Dedifferentiated amniotic fluid mesenchymal stem cell (primary cell): ENCODE measurements at regions not wholly inside any gene's neighbourhood (a gene's known extent, or its start where the extent isn't known, plus 50 kb on each side); places are given as distances from the start of the nearest gene placed in this dataset.
"Not testable (repeated sequence)": the region's sequence is repeated elsewhere in the genome, so short reads cannot be mapped to it uniquely, and the experiment has no call there.

Source experiments
- DNase-seq: peaks from one replicate; pipeline ENCODE4 v3.0.0-alpha.2; 2016; ENCODE audit errors: extremely low spot score

DNA sequence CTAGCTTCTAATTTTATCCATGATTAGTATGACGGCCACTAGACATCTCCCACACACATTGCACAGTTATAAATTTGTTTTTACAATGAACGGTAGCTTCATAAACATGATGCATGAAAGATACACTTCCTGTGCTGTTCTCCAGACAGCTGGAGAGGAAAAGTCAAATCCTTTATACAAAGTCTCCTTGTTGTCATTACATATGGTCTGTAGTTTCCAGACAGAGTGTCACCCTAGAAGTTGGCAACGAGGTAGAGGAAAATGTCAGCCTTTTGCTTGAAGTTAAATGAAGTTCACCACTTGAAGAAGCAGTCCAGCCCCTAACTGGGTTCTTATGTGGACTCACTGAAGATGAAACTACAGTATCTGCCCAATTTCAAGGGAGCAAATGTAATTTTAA lies 253.0 kb upstream of the P2RY1 start:
- DNase-seq: no peak

DNA sequence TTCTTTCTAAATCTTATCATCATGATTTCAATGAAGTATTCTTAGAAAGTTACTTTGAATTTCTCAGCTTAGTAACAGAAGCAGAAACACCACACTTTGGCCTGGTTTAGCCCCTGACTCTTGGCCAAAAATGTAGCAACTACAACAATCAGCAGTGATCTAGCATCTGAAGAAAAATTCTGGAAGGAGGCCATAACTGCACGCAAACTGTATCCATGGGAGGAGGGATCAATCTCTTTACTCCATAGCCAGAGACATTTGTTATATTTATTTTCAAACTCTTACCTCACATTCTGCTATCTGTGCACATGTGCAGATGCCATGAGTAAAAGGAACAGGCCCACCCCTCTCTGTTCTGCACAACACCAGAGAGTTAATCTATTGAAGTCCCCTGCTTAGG lies 251.0 kb upstream of the P2RY1 start:
- no peak for DNase-seq

DNA sequence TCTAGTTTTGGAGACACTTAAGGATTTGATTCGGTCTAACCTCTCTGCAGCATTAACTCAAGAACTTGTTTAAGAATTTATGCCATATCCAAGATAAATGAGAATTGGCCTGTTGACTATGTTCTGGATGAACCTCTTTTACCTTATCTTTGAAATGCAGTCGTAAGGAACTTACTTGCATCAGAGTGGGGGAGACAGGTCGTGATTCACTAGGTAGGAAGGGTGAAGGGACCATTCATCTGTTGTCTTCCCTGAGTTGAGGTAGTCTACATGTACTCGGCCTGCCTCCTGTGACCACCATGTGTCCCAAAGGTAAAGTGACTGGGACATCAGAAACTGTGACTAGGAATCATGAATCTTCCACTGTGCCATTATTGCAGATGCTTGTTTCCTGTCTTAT lies 248.0 kb upstream of the P2RY1 start:
- DNase-seq: no peak

DNA sequence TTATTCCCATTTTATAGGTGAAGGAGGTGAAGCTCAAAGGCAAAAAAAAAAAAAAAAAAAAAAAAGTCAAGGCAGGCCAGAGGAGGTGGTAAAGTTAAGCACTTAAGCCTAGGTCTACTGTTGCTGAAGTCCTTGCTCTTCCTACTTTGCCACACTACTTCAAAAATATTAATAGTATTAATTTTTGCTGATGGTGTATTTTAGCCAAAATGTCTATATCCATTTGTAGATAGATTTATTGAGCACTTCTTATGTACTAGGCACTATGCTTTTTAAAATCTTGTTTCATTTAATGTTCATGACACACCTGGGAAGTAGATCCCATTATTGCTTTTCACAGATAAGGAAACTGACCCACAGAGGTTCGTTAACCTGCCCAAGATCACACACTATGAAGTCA lies 247.1 kb upstream of the P2RY1 start:
- no peak for DNase-seq

DNA sequence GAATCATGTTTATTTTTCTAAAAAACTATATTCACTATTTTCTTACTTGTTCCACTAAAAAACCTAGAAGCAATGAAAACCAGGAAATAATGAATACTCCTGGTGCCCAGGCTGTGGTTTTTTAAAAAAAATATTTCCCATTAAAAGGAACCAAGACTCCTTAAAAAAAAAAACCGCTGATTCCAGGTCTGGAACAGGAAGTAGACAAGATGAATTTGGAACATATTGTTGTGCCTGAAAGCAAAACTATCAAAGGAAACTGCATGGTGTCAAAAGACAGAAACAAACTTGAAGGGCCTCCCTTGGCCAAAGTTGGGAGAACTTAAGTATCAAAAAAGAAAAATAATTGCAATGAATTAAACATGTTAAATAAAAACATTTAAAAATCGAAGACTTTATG lies 245.3 kb upstream of the P2RY1 start:
- no peak for DNase-seq

DNA sequence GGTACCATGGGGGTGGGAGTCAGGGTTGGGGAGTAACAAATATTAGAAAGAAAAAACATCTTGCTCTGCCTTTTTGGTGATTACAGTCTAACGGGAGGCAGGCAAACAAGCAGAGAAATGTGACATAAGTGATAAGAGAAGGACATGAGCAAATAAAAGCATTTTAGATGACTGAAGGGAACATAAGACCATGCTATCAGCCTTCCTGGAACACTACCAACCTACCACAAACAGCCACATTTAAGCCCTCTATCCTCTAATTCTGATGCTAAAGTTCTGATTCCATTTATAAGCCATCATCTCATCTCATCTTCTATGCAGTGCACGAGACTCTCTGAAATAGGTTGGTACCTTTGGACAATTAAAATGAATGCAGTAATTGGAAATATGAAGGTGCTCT lies 243.4 kb upstream of the P2RY1 start:
- no peak for DNase-seq

DNA sequence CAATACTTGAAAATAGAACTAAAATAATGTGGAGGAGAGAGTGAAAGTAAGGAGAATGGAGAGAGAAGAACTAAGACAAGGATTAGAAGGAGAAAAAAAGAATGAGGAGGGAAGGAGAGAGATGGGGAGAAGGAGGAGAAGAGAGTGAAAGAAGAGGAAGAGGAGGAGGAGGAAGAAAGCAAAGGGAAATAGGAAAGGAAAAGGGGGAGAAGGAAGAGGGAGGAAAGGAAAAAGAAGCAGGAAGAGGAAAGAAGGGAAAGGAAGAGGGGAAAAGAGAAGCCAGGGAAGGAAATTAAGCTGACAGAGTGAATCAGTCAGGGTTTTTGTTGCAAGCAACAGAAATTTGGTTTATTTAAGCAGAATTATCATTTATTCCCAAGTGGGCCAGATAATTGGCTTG lies 241.7 kb upstream of the P2RY1 start:
- no peak for DNase-seq

DNA sequence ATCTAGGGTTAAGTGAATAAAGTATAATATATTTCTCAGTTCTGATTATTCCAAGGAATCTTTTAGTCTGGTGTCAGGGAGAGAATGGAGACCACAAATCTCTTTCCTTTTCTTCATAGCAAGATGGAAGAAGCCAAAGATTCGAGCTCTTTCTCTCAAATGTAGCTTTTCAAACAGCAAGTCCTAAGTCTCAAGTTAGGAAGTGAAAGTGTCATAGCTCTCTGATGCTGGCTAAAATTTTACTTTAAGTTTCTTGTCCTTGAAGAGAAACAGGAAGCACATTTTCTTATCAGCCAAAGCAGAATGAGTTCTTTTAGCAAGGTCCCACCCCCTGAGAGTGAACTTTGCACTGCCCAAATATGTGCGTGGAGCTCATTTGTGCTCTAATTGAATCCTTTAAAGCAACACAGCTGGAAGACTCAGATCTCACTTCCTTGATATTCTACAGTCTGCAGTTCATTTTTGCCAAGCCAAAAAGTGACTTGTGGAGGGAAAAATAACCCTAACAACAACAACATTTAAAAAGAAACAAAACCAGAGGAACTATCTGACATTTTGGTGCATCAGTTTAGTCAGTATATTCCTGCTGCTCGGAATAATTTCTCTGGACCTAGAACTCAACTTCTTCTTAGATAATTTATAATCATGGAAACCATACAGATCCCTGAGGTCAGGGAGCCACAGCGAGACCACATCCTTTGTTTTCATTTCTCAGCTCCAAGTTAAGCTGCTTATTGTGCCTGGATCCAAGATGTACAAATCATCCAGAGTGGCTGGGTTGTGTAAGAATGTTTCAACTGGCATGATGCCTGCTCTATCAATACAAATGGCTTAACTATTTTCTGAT lies 238.7 kb upstream of the P2RY1 start:
- DNase-seq: peak; percentile 17

DNA sequence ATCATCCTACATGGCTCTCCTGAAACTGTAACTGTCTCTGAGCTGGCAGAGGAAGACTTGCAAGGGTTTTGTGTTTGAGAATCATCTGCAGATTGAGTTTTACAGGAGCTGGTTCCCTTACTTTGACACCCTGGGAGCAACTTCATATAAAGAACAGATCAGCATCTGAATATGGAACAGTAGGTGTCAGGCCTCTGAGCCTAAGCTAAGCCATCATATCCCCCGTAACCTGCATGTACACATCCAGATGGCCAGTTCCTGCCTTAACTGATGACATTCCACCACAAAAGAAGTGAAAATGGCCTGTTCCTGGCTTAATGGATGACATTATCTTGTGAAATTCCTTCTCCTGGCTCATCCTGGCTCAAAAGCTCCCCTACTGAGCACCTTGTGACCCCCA lies 238.1 kb upstream of the P2RY1 start:
- DNase-seq: not testable (repeated sequence)

DNA sequence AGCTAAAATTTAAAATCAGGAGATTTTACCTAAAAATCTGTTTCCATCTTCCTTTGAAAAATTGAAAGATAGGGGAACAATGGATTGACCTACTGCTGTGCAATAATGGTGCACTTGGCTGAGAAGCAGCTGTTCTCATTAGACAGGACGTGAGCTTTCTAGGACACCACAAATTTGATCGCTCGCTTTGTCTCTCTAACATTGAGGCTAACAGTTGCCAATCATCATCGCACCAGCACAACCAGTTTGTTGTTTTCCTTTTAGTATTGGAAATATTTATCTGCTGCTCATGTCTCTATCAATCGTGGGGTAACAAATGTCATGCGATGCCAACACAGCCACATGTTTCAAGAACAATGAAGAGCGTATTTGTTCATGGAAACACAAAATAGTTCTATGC lies 228.8 kb upstream of the P2RY1 start:
- DNase-seq: no peak

DNA sequence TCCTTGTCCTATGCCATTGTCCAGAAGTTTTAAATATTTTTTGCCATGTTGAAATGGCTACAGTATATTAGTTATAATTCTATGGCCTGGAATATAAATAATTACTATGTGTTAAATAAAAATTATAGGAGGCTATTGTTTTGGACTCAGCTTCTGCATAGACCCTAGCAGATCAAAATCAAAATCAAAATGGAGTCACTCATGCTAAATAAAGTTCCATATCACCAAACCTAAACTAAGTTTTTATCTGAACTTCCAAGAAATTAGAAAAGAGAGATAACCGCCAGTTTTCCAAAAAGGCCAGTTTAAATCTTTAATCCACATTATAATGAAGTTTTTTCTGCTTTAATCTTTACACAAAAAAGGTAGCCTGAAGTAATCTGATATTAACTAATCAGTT lies 227.8 kb upstream of the P2RY1 start:
- DNase-seq: no peak

DNA sequence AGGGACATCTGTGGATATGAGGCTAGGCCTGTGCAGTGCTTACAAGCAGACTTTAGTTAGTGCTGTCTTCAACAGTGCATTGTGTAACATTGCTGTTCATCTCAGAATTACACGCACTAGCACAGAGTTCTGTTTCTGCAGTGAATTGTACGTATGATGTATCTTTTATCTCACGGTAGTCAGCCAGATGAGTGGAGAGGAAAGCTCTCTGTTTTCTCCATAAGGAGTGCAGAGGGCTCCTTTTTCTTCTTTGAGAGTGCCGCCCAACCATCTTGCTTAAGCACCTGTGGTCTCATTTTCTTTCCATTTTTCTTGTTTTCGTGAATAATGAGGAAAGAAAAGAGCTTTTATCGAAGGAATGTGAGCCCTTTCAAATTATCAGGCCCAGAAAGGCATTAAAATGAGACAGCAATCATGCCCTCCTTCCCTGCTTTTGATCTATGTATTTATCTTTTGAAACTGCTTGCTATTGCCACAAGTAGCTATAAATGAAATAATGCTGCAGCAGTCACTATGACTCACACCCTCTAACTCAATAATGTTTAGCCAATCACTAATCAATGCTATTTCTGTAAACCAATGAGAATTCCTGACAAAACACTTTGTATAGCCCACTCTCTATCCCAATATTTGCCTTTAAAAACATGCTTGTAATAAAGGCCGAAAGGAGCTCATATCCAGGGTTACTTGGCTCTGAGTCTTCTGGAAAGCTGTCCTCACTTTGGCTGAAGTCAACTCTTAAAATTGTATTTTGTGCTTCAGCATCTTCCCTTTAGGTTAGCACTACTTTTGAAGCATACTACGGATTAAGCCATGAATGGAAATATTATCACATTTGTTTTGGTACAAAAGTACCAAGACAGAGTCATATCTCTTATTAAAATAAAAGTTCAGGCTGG lies 226.0 kb upstream of the P2RY1 start:
- no peak for DNase-seq

DNA sequence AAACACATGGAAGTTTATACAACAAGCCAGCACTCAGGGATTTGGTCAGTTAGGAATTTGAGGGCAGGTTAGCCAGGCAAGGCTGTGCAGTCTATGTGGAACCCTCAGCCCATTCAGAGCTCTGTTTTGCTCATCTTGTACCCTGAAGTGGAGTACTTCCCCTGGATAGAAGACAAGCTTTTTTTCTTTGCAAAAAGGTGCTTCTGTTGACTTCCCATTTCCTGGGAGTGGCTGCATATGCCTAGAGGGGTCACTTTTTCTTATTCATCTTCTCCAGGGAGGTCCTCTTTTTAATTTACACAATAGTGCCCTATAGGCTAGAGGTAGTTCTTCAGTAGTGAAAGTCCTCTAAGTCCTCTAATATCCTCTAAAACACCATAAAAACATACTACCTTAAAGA lies 225.0 kb upstream of the P2RY1 start:
- DNase-seq: no peak

DNA sequence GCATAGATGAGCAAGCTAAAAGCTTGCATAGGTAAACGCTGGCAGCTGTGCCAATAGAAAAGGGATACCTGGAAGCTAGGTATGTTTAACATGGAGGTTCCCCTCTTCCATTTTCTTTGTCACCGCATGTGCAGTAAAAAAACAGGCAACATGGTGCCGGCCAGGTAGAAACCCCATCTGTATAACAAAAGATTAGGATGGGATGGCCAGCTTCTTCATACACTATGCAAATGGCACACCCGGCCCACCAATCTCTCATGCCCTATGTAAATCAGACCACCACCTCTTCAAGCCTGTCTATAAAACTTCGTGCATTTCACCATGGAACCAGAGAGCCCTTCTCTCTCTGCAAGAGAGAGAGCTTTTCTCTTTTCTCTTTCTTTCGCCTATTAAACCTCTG lies 224.3 kb upstream of the P2RY1 start:
- DNase-seq: no peak

DNA sequence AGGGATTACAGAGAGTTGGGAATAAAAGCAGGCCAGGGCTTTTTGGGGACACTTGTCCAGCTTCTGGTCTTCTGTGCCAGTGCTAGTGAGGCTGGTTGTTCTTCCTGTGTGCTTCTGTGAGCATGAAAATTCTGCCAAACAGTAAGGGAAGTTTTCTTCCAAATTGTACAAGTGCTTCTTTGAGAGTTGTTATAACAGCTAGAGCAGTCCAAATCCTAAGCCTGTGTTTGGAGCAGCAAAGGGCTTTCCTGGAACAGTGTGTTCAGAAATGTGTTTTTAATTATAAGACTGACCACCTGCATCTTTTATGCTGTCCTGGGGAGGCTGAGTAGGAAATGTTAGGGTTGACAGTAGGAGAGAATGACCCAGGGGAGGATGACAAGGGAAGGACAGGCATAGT lies 223.0 kb upstream of the P2RY1 start:
- DNase-seq: no peak

DNA sequence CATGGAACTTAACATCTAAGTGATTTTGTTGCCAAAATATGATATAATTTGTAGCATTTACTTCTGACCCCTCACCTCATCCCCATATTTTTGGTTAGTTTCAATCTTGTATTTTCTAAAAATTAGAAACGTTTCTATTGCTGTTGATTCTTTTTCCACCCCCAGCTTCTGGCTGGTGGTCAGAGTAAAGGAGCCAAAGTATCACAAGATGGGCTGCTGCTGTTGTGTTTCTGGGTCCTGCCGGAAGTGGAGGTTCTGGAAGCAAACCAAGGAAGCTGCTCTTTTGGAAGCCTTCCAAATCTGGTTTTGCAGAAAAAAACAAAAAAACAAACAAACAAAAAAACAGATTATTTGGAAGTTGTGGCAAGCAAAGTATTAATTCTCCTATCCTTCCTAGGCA lies 221.1 kb upstream of the P2RY1 start:
- DNase-seq: no peak

DNA sequence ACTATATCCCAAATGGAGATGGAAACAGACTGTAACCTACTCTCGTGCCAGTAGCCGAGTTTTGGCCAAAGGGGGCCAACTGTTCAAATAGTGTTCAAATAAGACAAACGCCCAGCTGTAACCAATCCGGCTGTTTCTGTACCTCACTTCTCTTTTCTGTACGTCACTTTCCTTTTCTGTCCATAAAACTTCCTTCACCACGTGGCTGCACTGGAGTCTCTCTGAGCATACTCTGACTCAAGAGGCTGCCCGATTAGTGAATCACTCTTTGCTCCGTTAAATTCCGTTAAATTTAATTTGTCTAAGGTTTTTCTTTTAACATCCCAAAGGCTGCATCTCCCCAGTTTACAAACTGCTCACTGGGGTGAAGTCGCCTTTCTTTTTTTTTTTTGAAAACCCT lies 219.2 kb upstream of the P2RY1 start:
- DNase-seq: no peak

DNA sequence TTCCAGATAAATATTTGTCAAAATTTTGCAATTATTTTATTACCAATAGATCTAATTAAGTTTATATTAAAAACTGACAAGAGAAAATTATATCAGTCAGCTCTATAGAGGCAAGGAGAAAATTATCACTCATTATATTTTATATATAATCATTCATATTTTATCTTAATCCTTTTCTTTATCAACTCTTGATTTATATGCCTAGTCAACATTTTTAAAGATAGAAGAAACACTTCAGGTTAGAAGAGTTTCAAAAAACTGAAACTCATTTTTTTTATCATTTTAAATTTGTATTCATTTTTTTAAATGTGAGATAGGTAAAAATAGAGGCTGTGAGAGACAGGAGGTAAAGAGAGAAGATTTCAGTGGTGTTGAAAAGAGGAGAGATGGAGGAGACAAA lies 217.3 kb upstream of the P2RY1 start:
- DNase-seq: no peak

DNA sequence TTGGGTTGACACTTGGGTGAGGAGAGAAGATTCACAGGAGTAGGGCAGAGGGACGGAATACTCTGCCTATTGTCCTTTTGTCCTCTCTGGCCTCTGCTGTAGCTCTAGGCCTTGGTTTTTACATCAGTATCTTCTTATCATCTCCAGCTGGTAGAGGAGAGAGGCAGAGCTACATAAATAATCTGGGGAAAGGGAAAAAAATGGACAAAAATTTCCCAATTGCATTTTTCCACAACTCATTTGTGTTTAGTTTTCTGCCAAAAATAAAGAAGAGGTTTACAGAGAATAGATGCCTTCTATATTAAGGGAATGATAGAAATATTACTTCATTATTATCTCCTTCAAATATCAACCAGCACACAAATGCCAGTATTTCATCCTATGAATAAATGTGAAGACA lies 216.4 kb upstream of the P2RY1 start:
- DNase-seq: no peak

DNA sequence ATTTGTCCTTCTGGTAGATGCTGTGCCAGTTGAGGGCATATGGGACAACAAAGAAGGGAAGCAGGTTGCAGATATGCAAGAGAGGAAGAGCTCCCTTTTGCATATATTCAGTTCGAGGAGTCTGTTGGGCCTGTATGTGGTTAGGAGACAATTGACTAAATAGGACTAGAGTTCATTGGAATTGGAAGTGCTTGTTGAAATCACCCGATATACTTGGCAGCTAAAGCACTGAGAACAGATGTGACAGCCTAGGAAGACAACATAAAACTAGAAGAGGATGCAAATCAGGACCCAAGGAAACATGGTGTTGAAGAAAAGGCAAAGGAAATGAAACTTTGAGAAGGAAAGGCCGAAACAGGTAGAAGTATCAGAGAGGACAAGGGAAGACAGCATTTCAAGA lies 215.2 kb upstream of the P2RY1 start:
- DNase-seq: no peak

DNA sequence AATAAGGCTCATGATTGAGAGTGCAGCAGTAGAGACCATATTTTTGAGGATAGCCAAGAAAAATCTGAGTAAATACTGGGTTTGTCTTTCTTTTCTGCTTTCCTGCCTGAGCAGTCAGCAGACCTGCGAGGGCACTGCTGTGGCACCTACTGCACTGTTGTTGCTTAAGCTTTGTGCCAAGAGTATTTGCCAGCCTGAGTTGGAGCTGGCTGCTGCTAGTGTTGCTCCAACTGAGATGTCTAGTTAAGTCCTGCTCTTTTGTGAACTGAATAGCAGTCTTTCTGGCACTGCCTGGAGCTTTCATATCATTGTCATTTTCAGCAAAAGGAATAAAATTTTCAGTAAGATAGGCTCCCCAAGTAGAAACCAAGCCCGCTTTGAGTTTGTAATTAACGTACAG lies 214.5 kb upstream of the P2RY1 start:
- DNase-seq: no peak

DNA sequence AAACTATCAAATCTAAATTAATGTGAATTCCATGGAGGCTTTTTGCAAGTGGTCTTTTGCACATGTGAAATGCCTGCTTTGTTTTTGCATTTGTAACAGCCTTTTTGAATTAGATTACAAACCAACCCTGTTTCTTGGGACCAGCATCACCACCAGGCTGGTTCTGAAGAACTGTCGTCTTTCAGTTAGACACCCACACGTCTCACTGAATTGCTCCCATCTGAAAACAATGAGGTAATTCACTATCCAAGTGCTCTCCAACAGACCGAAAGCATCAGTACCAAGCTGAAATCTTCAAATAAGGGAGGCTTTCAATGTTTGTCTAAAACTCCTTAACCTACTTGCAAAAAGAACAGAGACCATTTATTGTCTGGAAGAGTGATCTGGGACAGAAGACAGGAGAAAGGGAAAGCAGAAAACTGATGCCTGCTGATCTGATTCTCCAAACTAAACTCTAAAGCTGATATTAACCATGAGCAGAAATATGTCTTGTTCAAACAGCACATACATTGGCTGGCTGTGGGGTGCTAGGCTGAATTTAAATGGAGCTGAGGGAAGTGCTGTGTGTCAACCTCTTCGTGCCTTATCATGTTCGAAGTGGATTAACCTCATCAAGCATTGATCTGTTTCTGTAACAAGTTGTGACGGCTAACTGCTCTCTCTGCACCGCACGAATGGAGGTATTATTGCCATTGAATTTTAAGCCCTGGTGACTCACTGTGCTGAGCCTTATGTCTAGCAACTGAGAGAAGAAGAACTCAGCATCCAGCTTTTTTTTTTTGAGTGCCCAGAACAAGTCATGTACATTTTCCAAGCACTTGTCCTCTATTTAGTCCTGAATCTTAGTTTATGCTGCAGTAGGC lies 213.7 kb upstream of the P2RY1 start:
- no peak for DNase-seq
